HCEC 1CT (cell line): ENCODE measurements at regions not wholly inside any gene's neighbourhood (a gene's known extent, or its start where the extent isn't known, plus 50 kb on each side); places are given as distances from the start of the nearest gene placed in this dataset.
"Not testable (repeated sequence)": the region's sequence is repeated elsewhere in the genome, so short reads cannot be mapped to it uniquely, and the experiment has no call there.

Experiments used
- DNase-seq: peaks from one replicate; pipeline ENCODE4 v3.0.0-alpha.2; 2017

DNA sequence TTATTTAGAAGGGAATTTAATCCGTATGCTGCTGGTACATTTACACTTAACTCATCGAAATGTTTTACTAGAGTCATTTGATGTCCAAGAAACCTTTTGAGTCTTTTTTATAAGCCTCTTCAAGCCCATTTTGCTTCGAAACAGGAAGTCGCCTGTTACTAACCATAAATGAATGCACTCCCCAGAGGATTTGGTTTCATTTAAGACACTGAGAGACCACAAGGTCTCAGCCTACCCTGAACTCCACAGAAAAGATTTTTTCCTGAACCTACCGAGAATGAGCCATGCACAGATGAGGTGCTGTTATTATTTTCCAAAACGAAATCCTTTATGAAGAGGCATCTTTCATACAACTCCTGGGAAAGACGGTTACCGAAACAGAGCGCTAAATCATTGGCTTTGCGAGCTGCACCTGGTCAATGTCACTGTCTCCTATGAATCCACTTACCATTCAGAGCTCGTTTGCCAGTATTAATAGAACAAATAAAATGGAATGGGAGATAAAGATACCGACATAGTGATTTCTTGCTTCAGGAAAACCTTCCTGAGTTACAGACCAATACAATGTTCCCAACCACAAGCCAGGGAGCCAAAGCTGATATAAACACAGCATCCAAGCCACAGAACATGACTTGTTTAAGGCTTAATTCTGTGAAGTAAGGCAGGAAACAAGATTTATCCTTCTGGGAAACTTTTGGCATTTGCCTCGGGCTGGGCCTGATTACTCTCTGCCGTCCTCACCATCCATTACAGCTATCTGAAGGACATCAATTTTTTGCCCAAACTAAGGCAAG, 382.1 kb downstream of the OSR1 start:
- peak; percentile 89 for DNase-seq

DNA sequence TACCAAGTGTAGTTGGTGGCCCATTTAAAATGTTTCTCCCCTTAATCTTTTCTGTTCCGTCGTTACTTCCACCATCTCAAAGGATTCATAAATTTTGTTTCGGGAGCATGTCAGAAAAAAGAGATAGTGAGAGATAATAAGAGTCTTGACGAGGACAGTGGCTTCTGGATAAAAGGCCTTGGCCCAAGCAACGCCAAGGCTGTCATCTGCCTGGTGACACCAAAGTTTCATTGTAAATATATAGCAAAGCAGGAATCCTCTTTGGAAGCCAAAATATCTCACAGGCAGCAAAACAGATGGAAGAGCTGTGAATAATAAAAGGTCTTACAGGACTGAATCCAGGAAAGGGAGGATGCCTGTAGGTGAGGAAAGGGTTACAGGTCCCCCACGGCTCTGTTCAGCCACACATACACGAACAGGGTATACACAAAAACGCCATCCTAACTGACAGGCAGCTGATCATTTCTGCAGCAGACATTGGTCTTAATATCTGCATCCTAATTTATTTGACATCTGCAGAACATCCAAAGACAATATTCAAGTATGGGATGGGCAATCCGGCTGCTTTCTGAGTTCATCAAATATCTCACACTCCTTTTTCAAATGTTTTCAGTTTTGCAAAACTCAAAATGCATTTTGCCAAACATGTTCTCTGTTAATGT, 382.8 kb downstream of the OSR1 start:
- no peak for DNase-seq

DNA sequence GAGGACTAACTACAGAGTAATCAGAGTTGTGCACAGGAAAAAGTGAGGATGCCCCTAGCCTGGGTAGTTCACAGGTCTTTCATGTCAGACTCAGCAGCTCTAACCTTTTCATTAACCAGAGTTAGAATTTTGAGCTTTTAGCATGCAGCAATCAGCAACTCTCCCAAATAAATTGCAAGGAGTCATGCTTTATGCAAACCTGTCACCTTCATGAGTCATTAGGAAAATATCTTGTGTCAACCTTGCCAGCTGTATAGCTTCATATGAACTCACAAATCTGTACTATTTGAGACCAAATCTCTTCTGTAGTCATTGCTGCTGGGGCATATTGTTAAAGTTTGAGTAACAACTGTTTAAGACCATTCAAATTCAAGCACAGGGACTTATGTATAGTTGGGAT, 382.3 kb upstream of the NT5C1B start:
- DNase-seq, result peak; percentile 25

DNA sequence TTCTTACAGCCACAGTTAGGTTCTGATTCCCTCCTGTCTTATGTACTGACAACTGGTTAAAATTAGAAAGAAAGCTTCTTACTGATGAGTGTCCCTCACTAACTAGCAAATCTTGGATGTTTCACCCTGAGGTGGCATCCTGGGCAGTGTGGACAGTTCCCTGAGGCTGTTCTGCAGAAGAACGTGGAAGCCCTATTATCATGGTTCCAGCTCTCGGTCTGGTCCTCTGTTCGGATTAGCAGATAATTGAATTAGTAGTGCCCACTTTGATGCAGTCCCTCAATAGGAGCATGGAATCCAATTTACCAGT, 381.7 kb upstream of the NT5C1B start:
- no peak for DNase-seq

DNA sequence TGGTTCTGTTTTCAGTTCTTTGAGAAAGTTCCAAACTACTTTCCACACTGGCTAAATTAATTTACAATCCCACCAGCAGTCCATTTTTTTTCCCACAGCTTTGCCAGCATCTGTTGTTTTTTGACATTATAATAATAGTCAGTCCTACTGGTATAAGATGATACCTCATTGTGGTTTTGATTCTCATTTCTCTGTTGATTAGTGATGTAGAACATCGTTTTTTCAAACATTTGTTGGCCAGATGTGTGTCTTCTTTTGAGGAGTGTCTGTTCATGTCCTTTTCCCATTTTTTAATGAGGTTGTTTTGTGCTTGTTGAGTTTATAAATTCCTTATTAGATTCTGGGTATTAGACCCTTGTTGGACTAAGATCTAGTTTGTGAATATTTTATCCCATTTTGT, 376.8 kb upstream of the NT5C1B start:
- no peak for DNase-seq

DNA sequence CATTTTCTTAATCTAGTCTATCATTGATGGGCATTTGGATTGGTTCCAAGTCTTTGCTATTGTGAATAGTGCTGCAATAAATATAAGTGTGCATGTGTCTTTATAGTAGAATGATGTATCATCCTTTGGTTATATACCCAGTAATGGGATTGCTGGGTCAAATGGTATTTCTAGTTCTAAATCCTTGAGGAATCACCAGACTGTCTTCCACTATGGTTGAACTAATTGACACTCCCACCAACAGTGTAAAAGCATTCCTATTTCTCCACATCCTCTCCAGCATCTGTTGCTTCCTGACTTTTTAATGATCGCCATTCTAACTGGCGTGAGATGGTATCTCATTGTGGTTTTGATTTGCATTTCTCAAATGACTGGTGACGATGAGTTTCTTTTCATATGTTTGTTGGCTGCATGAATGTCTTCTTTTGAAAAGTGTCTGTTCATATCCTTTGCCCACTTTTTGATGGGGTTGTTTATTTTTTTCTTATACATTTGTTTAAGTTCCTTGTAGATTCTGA, 374.4 kb upstream of the NT5C1B start:
- not testable (repeated sequence) for DNase-seq

DNA sequence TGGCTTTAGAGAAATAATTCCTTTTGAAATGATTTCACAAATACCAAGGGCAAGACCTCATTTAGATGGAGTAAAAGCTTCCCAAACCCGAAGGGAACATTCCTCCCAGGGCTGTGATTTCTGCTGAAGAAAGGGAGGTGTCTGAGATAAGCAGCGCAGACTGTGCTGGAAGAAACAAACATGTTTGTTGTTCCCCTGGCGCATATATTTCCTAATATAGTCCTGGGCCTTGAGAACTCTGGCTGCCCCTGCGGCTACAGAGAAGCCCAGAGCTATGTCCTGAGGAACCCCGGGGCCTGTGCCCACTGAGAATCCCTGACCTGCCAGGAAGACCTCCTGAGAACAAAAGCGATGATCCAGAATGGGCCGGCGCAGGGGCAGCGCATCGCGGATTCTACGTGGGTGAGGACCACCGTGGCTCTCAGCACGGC, 372.6 kb upstream of the NT5C1B start:
- no peak for DNase-seq

- peak; percentile 53 for DNase-seq
Measured at GRCh38 chr2:18959952-18960717, 370.8 kb upstream of the NT5C1B start.

DNA sequence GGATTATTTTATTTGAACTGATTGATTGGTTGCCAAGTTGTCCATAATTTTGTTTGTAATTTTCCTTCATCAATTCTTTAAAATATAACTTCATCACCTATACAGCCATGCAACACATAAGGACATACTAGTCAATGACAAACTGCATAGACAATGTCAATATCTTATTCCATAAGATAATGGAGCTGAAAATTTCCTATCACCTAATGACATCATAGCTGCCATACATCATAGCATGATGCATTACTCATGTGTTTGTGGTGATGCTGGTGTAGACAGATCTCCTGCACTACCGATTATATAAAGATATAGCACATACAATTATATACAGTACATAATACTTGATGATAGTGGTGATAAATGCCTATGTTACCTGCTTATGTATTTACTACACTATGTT, 369.8 kb upstream of the NT5C1B start:
- no peak for DNase-seq

GRCh38 chr2:18957909-18958308, 368.5 kb upstream of the NT5C1B start:
- DNase-seq, result no peak

DNA sequence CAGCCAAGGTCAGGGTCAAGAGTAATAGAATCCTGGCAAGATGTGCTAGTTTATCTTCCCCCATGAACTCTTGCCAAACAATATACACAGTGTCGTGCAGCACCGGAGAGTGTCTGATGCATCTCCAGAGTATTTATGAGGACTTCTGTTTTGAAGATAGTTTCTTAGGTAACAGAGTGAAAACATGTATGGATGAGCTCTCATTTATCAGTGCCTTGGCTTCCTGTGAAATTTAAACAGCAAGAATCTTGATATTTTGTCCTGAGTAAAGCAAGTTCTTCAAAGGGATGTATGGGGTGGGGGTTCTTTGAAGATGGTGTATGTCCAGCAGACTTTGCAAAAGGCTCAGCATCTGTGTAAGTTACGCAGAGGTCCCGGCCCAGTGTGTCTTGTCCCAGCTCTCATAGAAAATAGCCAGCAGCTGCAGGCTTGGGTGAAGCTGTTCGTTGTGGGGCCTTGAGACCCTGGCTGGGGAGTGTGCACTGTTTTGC, 361.0 kb upstream of the NT5C1B start:
- peak; percentile 81 for DNase-seq

DNA sequence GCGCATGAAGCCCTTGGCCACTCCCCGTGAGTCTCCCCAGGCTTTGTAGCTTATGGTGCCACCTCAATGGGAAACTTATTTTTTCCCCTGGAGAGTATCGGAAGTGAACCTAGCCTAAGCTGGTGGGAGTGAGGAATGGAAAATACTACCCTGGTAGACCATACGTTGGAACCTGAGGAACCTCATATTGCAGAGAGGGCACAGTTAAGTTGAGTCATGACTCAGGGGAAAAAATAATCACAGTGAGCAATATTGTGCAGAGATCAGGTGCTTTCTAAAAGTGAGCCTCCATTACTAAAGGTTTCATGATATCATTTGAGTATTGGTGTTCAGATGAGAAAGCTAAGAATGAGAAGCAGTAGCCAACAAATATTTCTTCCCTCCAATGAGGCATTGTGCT, 360.5 kb upstream of the NT5C1B start:
- no peak for DNase-seq

GRCh38 chr2:18940184-18940583, 350.8 kb upstream of the NT5C1B start:
- no peak for DNase-seq

GRCh38 chr2:18939740-18940139, 350.4 kb upstream of the NT5C1B start:
- not testable (repeated sequence) for DNase-seq

- peak; percentile 50 for DNase-seq
Measured at GRCh38 chr2:18934886-18935285, 345.5 kb upstream of the NT5C1B start.

- no peak for DNase-seq
Measured at GRCh38 chr2:18932853-18933252, 343.5 kb upstream of the NT5C1B start.

DNA sequence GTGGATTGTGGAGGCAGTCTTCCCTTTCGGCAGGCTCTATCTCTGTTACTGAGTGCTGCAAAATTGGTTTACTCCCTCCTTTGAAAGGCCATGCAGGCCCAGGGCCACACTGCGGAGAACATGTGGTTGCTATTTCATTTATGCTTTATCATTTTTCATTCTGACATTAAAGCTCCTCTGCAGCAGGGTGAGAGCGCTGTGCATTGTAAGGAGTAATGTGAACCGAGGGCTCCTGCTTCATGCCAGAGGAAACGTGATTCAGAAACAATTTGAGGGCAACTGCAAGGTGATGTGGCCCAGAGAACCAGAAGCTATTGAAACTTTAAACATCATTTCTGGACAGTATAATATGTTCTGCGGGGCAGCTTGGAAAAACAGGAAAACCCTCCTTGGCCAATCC, 341.6 kb upstream of the NT5C1B start:
- DNase-seq, result no peak

DNA sequence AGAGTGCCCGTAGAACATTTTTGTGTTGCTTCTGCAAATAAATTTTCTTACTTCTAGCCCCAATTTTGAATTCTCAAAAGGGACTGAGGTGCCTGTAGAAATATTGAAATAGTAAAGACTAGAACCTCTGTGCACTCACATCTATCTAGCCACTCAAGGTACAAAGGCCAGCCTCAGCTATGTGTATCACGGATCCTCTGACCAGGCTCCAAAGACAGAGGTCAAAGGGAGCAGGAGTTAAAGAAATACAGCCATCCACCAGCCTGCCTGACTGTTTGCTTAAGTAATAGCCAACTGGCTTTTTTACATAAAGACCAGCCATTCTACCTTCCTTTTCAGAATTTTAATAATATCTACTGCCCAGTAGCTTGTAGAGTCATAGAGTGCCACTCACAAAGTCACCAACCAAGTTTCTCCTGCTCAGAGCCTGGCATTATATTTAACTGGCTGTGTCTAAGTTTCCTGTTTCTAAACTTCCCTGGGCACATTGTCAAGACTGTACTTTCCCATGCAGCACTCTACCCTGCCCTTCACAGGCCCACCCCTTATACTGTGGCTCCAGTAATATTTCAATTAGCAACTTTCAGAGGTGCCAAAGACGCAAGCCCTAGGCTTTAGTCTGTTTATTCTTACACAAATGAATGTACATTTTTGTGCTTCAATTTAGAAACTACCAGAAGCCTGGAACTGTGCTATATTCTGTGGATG, 338.3 kb upstream of the NT5C1B start:
- DNase-seq, result no peak

GRCh38 chr2:18926631-18927524, 337.5 kb upstream of the NT5C1B start:
- DNase-seq, result no peak

DNA sequence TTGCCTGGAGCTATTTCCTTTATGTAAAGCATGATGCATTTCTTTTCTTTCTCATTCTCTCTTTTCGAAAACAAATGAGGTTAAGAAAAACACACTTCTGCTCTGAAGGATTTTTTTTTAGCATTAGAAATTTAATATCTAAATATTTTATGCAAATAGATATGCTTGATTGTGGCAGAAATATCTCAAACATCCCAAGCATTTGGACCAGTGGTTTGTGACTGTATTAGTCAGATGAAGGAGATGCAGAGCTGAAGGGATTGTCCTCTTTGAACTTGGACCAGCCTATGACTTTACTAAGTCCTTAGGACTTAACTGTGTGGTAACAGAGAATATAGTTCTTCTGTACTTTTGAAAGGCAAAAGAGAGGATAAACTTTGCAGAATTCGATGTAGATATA, 335.9 kb upstream of the NT5C1B start:
- peak; percentile 93 for DNase-seq

- DNase-seq, result peak; percentile 37
Measured at GRCh38 chr2:18924886-18925285, 335.5 kb upstream of the NT5C1B start.

GRCh38 chr2:18924386-18924785, 335.0 kb upstream of the NT5C1B start:
- DNase-seq, result no peak
